Suprapubic skin (tissue), 4 donors: ENCODE measurements at regions not wholly inside any gene's neighbourhood (a gene's known extent, or its start where the extent isn't known, plus 50 kb on each side); places are given as distances from the start of the nearest gene placed in this dataset.

Source experiments
- DNase-seq, 2 donors: peaks; one replicate each; pipeline ENCODE4 v3.0.0-alpha.2; 2019; ENCODE audit warnings: low spot score in 2 of 2
- H3K27ac ChIP-seq: fragments of 200-600 bp; sonication (generic); one replicate; pipeline ENCODE4 v1.5.1; 2019
- H3K27me3 ChIP-seq: fragments of 200-600 bp; sonication (generic); one replicate; pipeline ENCODE4 v1.5.1; 2019
- H3K36me3 ChIP-seq: fragments of 200-600 bp; sonication (generic); one replicate; pipeline ENCODE4 v1.5.1; 2019
- H3K4me1 ChIP-seq: fragments of 200-600 bp; sonication (generic); one replicate; pipeline ENCODE4 v1.5.1; 2019
- H3K4me3 ChIP-seq: fragments of 200-600 bp; sonication (generic); one replicate; pipeline ENCODE4 v1.5.1; 2019; ENCODE audit warnings: mild to moderate bottlenecking
- H3K9me3 ChIP-seq: fragments of 200-600 bp; sonication (generic); one replicate; pipeline ENCODE4 v1.5.1; 2019
- CTCF ChIP-seq, 2 donors: fragments of 200-600 bp in 1 of 2; fragments of 450-650 bp in 1 of 2; sonication (generic) in 1 of 2; IDR thresholded peaks; one replicate each; pipeline ENCODE4 v1.5.1; 2016 to 2019; ENCODE audit warnings: antibody characterized with exemption in 2 of 2, mild to moderate bottlenecking in 1 of 2, moderate library complexity in 1 of 2
- EP300 ChIP-seq: sonication (generic); formaldehyde crosslinking; IDR thresholded peaks from one replicate; pipeline ENCODE4 v1.6.1; 2017; ENCODE audit warnings: antibody characterized with exemption
- POLR2A ChIP-seq, 2 donors: fragments of 450-650 bp; IDR thresholded peaks; one replicate each; pipeline ENCODE4 v1.6.1; 2017; ENCODE audit warnings: antibody characterized with exemption in 2 of 2, mild to moderate bottlenecking in 2 of 2, moderate library complexity in 2 of 2
- POLR2AphosphoS5 ChIP-seq, 3 donors: sonication (generic); formaldehyde crosslinking; IDR thresholded peaks; one replicate each; pipeline ENCODE4 v1.6.1; 2017; ENCODE audit warnings: antibody characterized with exemption in 3 of 3
- WGBS: methylation state at CpG from one replicate; pipeline ENCODE4 v1.1.5; 2018; 5-methylcytosine and 5-hydroxymethylcytosine counted together

DNA sequence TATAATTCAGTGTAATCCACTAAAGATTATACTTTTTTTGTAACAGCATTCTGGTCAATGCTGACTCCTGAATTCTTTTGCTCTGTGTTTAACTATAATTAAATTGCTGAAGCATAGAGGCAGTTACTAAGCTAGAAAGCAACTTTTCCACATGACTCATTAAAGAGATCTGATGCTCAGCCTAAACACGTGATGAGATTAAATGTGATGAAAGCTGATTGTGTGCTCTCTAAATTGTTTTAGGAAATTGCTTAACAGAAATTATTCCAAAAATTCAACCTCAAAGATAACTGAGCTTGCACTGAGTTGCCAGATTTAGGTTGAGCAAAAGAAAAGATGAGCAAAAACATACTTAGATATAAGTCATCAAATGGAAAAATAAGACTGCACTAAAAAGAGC lies 1033.6 kb downstream of the FAM181B start:
- 69% methylated on average over 1 of the region's 1 CpG for WGBS
- no peak for DNase-seq
- TF ChIP-seq POLR2A (IDR thresholded peaks at IDR 0.05) (no peak), CTCF (IDR thresholded peaks at IDR 0.05) (no peak), EP300 (no peak), POLR2AphosphoS5 (IDR thresholded peaks at IDR 0.05) (no peak)
- Histone ChIP-seq H3K36me3 (no peaks in the 10 kb centered on the region), H3K27ac (no peak overlapping the region), H3K4me1 (no peaks in the 10 kb centered on the region), H3K9me3 (no peaks in the 10 kb centered on the region), H3K27me3 (no peaks in the 10 kb centered on the region), H3K4me3 (no peak overlapping the region)

GRCh38 chr11:81687057-81687456 lies 1046.6 kb downstream of the FAM181B start:
- Histone ChIP-seq H3K27ac (no peak overlapping the region), H3K27me3 (no peaks in the 10 kb centered on the region), H3K4me3 (no peak overlapping the region), H3K9me3 (no peaks in the 10 kb centered on the region), H3K36me3 (no peaks in the 10 kb centered on the region), H3K4me1 (no peaks in the 10 kb centered on the region)
- no peak for DNase-seq
- WGBS = 92% methylated on average over 2 of the region's 2 CpGs
- TF ChIP-seq POLR2AphosphoS5 (IDR thresholded peaks at IDR 0.05) (no peak), EP300 (no peak), POLR2A (IDR thresholded peaks at IDR 0.05) (no peak), CTCF (IDR thresholded peaks at IDR 0.05) (no peak)

DNA sequence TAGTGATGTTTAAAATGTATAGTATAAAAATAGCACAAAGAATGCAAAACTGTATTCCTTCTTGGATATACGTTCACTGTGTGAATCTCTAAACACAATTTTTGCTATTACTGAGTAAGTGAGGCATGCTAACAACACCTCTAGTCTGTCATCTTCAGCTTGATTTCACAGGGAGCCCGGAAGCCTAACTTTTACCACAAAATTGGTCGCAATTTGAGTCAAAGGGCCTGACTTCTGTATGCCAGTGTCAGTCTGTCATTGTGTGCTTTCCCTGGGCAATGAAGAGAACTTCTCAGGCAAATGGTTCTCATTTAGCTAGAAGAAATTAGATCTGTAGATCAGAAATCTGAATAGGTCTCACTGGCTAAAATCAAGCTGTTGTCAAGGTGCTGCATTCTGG lies 1059.5 kb downstream of the FAM181B start:
- H3K27me3 ChIP-seq = no peaks in the 10 kb centered on the region
- no peaks in the 10 kb centered on the region for H3K36me3 ChIP-seq
- H3K27ac ChIP-seq = no peak overlapping the region
- WGBS = 80% methylated on average over 3 of the region's 3 CpGs
- peaks cover 3% of the 10 kb centered on the region for H3K9me3 ChIP-seq
- no peak for TF ChIP-seq POLR2A (IDR thresholded peaks at IDR 0.05)
- no peak for TF ChIP-seq POLR2AphosphoS5 (IDR thresholded peaks at IDR 0.05)
- no peak for TF ChIP-seq EP300
- no peak for TF ChIP-seq CTCF (IDR thresholded peaks at IDR 0.05)
- no peak overlapping the region for H3K4me3 ChIP-seq
- no peaks in the 10 kb centered on the region for H3K4me1 ChIP-seq
- no peak for DNase-seq

GRCh38 chr11:81673001-81673400 lies 1060.7 kb downstream of the FAM181B start:
- no peak for DNase-seq
- Histone ChIP-seq H3K9me3 (peaks cover 3% of the 10 kb centered on the region), H3K4me1 (no peaks in the 10 kb centered on the region), H3K36me3 (no peaks in the 10 kb centered on the region), H3K4me3 (no peak overlapping the region), H3K27me3 (no peaks in the 10 kb centered on the region), H3K27ac (no peak overlapping the region)
- TF ChIP-seq CTCF (IDR thresholded peaks at IDR 0.05) = no peak
- no peak for TF ChIP-seq POLR2A (IDR thresholded peaks at IDR 0.05)
- no peak for TF ChIP-seq EP300
- TF ChIP-seq POLR2AphosphoS5 (IDR thresholded peaks at IDR 0.05) = no peak

GRCh38 chr11:81669935-81670543 lies 1063.6 kb downstream of the FAM181B start:
- Histone ChIP-seq H3K27ac (no peak overlapping the region), H3K4me3 (no peak overlapping the region), H3K27me3 (no peaks in the 10 kb centered on the region), H3K9me3 (peaks cover 3% of the 10 kb centered on the region), H3K4me1 (no peaks in the 10 kb centered on the region), H3K36me3 (no peaks in the 10 kb centered on the region)
- no peak for TF ChIP-seq POLR2A (IDR thresholded peaks at IDR 0.05)
- TF ChIP-seq POLR2AphosphoS5 (IDR thresholded peaks at IDR 0.05) = no peak
- no peak for TF ChIP-seq EP300
- no peak for TF ChIP-seq CTCF (IDR thresholded peaks at IDR 0.05)
- no peak for DNase-seq
- 93% methylated on average over 1 of the region's 1 CpG for WGBS
